HG03575 (cell line): ENCODE measurements at regions not wholly inside any gene's neighbourhood (a gene's known extent, or its start where the extent isn't known, plus 50 kb on each side); places are given as distances from the start of the nearest gene placed in this dataset.

Experiments used
- ATAC-seq: cut with Tn5 transposase; IDR thresholded peaks from one replicate; pipeline ENCODE4 v1.9.1; 2021; ENCODE audit not compliant: unreplicated experiment, insufficient number of reproducible peaks, low FRiP score; ENCODE audit errors: extremely low read depth

GRCh38 chr7:106417273-106417902 lies 132.6 kb upstream of the NAMPT start:
- no peak for ATAC-seq

DNA sequence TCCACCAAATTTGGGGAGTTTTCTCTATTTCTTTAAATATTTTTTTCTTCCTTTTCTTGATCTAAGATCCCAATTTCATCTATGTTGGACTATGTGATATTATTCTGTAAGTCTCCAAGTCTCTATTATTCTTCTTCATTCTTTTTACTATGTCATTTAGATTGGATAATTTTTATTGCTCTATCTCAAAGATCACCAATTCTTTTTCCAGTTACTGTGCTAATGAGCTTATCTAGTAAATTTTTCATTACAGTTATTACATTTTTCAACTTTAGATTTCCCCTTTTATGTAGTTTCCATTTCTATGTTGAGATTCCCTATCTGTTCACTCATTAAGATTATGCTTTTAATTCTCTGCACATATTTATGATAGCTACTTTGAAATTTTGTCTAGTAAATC lies 131.6 kb upstream of the NAMPT start:
- ATAC-seq = no peak

GRCh38 chr7:106415433-106415832 lies 130.7 kb upstream of the NAMPT start:
- ATAC-seq = no peak

GRCh38 chr7:106413446-106413845 lies 128.7 kb upstream of the NAMPT start:
- no peak for ATAC-seq

- no peak for ATAC-seq
These were observed 120.9 kb upstream of the NAMPT start for GRCh38 chr7:106405697-106406141.

DNA sequence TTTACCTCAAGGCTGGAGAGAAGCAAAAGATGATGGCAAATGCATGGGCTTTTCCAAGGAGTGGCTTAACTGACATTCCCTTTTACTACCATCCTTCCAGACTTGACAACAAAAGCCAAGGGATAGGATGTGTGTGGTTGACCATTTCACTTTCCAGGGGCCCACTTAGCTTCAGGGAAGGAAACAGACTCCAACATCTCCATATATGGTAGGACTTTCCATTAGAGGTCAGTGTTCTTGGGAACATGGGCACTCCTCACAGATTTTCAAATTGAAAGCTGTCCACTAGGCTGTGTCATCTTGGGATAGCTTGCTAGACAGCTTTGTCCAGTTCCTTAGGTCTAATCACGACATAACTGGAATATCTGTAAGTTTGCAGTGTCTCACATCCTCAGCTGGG lies 118.1 kb upstream of the NAMPT start:
- ATAC-seq = no peak

- no peak for ATAC-seq
These were observed 116.1 kb upstream of the NAMPT start for GRCh38 chr7:106400923-106401322.

DNA sequence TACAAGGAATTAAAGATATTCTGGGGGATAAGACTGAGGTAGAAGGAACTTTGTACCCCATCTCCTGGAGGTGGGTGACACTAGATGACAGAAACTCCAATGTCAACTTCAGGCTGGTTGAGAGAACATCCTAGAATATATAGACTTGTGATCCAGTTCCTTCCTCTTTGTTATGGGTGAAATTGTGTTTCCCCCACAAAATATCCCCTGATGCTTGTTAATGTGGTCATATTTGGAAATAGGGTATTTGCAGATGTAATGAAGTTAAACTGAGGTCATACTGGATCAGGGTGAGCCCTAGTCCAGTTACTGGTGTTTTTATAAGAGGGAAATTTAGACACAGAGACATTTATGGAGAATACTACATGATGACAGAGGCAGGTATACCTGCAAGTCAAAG lies 114.0 kb upstream of the NAMPT start:
- no peak for ATAC-seq

- ATAC-seq = no peak
These were observed 113.2 kb upstream of the NAMPT start for GRCh38 chr7:106397994-106398393.

- no peak for ATAC-seq
These were observed 109.7 kb upstream of the NAMPT start for GRCh38 chr7:106394526-106394925.

- no peak for ATAC-seq
These were observed 108.9 kb upstream of the NAMPT start for GRCh38 chr7:106393564-106394251.

GRCh38 chr7:106392590-106392989 lies 107.8 kb upstream of the NAMPT start:
- no peak for ATAC-seq

DNA sequence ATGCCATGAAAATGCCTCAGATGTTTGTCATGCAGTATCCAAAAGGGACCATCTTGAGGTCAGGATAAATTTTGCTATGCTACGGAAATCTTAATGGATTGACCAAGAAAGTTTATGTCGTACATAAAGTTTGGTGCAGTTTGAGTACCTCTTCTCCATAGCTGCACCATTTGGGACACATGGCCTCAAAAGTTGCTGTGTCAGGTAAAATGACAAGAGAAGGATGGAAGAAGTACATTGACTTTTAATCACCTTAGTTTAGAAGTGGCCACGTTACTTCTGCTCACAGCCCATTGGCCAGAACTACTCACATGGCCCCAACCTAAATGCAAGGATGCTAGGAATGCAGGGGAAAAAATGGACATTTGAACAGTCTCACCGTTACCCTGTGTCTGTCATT lies 107.4 kb upstream of the NAMPT start:
- no peak for ATAC-seq

DNA sequence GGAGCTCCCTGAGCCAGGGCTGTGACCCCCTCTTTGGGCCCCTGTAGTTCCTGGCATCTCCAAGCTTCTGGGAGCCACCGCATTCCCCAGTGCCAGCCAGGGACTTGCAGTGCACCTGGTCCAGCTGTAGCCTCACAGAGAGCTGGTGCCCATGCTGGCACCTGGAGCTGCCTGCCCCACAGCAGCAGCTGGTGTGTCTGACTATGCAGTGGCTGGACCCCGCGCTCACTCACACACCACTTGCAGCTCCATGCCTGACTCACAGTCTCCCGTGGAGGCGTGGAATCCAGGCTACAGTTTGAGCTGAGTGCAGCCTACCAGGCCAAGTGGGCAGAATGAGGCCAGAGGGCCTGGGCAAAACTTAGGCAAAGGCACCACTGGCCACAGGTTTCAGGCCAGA lies 102.2 kb upstream of the NAMPT start:
- ATAC-seq = no peak

GRCh38 chr7:106384373-106384772 lies 99.6 kb upstream of the NAMPT start:
- ATAC-seq = no peak

- ATAC-seq = no peak
These were observed 98.1 kb upstream of the NAMPT start for GRCh38 chr7:106382929-106383328.

DNA sequence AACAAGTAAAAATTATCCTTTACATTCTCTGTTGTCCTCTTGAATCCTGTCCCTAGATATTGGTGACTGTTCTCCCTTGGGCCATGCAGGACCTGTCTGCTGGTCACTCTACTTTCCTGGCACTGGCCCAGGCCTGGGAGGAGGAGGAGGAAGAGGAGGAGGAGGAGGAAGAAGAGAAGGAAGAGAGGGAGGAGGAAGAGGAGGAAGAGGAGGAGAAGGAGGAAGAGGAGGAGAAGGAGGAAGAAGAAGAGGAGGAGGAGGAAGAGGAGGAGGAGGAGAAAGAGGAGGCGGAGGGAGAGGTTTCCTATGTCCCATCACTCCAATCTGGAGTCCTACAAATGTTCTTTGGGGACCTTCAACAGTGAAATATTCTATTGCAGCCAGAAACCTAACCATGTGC lies 97.3 kb upstream of the NAMPT start:
- no peak for ATAC-seq

- ATAC-seq = no peak
These were observed 96.5 kb upstream of the NAMPT start for GRCh38 chr7:106381252-106381651.

- no peak for ATAC-seq
These were observed 93.1 kb upstream of the NAMPT start for GRCh38 chr7:106377847-106378361.

GRCh38 chr7:106376026-106376799 lies 91.4 kb upstream of the NAMPT start:
- ATAC-seq = no peak
